Mammary epithelial cell (primary cell): ENCODE measurements at regions not wholly inside any gene's neighbourhood (a gene's known extent, or its start where the extent isn't known, plus 50 kb on each side); places are given as distances from the start of the nearest gene placed in this dataset.

Experiments used
- EZH2 ChIP-seq: IDR thresholded peaks from 2 replicates; pipeline ENCODE4 v1.6.1; 2012; ENCODE audit warnings: low read length, inconsistent platforms, borderline replicate concordance
- TF ChIP-seq, protein P1 (sequence below), 2 donors: IDR thresholded peaks in 1 of 2; conservative IDR thresholded peaks in 1 of 2; 2 replicates each; pipeline ENCODE4 v1.5.1; 2011 to 2012; ENCODE audit warnings: inconsistent platforms in 2 of 2, low read length in 2 of 2, mild to moderate bottlenecking in 2 of 2, control low read depth in 1 of 2, low read depth in 1 of 2; ENCODE audit not compliant: insufficient read depth in 1 of 2; ENCODE audit errors: extremely low read depth in 1 of 2

DNA sequence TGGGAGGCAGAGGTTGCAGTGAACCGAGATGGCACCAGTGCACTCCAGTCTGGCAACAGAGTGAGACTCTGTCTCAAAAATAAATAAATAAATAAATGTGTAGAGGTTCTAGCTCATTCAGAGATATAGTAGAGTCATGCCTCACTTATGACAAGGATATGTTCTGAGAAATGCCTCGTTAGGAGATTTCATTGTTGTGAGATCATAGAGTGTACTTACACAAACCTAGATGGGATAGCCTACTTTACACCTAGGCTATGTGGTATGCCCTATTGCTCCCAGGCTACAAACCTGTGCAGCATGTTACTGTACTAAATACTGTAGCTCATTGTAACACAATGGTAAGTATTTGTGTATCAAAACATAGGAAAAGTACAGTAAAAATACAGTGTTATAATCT lies 155.3 kb upstream of the JUN start:
- TF ChIP-seq, protein P1, sequence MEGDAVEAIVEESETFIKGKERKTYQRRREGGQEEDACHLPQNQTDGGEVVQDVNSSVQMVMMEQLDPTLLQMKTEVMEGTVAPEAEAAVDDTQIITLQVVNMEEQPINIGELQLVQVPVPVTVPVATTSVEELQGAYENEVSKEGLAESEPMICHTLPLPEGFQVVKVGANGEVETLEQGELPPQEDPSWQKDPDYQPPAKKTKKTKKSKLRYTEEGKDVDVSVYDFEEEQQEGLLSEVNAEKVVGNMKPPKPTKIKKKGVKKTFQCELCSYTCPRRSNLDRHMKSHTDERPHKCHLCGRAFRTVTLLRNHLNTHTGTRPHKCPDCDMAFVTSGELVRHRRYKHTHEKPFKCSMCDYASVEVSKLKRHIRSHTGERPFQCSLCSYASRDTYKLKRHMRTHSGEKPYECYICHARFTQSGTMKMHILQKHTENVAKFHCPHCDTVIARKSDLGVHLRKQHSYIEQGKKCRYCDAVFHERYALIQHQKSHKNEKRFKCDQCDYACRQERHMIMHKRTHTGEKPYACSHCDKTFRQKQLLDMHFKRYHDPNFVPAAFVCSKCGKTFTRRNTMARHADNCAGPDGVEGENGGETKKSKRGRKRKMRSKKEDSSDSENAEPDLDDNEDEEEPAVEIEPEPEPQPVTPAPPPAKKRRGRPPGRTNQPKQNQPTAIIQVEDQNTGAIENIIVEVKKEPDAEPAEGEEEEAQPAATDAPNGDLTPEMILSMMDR (conservative IDR thresholded peaks at IDR 0.05 in 1 of 2, IDR thresholded peaks at IDR 0.05 in 1 of 2; ENCODE audit: extremely low read depth in 1 of 2, insufficient read depth in 1 of 2, low read depth in 1 of 2, low read length in 2 of 2), result no peak
- TF ChIP-seq EZH2, result no peak
